LNCaP clone FGC (cell line): ENCODE measurements at regions not wholly inside any gene's neighbourhood (a gene's known extent, or its start where the extent isn't known, plus 50 kb on each side); places are given as distances from the start of the nearest gene placed in this dataset.

Experiments
- DNase-seq: peaks from one replicate; pipeline ENCODE4 v3.0.0-alpha.2; 2011; ENCODE audit warnings: low read depth
- H3K4me3 ChIP-seq: 2 replicates; pipeline ENCODE4 v1.5.1; 2011; ENCODE audit warnings: mild to moderate bottlenecking, low read depth, low read length, control low read depth
- CTCF ChIP-seq: IDR thresholded peaks from 2 replicates; pipeline ENCODE4 v1.5.1; 2012; ENCODE audit warnings: mild to moderate bottlenecking; ENCODE audit not compliant: control insufficient read depth, insufficient read depth; ENCODE audit errors: extremely low read depth

GRCh38 chr4:17352357-17352756 is 159.5 kb downstream of the QDPR start:
- no peak for DNase-seq
- no peak overlapping the region for H3K4me3 ChIP-seq
- no peak for TF ChIP-seq CTCF

GRCh38 chr4:17347445-17347844 is 164.4 kb downstream of the QDPR start:
- no peak overlapping the region for H3K4me3 ChIP-seq
- DNase-seq, result no peak
- TF ChIP-seq CTCF, result peak; percentile 80

GRCh38 chr4:17339376-17339775 is 172.5 kb downstream of the QDPR start:
- no peak overlapping the region for H3K4me3 ChIP-seq
- TF ChIP-seq CTCF, result no peak
- DNase-seq, result no peak

- DNase-seq, result no peak
- no peak for TF ChIP-seq CTCF
- H3K4me3 ChIP-seq, result no peak overlapping the region
Measured at GRCh38 chr4:17336986-17337385, 174.9 kb downstream of the QDPR start.

GRCh38 chr4:17336524-17336961 is 175.3 kb downstream of the QDPR start:
- TF ChIP-seq CTCF, result no peak
- H3K4me3 ChIP-seq, result no peak overlapping the region
- no peak for DNase-seq

- no peak for DNase-seq
- H3K4me3 ChIP-seq, result no peak overlapping the region
- no peak for TF ChIP-seq CTCF
Measured at GRCh38 chr4:17336069-17336468, 175.8 kb downstream of the QDPR start.

GRCh38 chr4:17335371-17335770 is 176.5 kb downstream of the QDPR start:
- no peak overlapping the region for H3K4me3 ChIP-seq
- DNase-seq, result no peak
- TF ChIP-seq CTCF, result no peak
